GM12878 (cell line): ENCODE measurements at regions not wholly inside any gene's neighbourhood (a gene's known extent, or its start where the extent isn't known, plus 50 kb on each side); places are given as distances from the start of the nearest gene placed in this dataset.

Experiments used
- CUX1 ChIP-seq: IDR thresholded peaks from 2 replicates; pipeline ENCODE4 v1.6.1; 2012; ENCODE audit warnings: improper control_type of control experiment, low read depth, low read length; ENCODE audit not compliant: insufficient replicate concordance
- DPF2 ChIP-seq: fragments of 450-650 bp; IDR thresholded peaks from 2 replicates; pipeline ENCODE4 v1.6.1; 2017; ENCODE audit warnings: mild to moderate bottlenecking
- ETV6 ChIP-seq, 2 experiments: fragments of 450-650 bp in 1 of 2; IDR thresholded peaks in 1 of 2; conservative IDR thresholded peaks in 1 of 2; 2 replicates each; pipeline ENCODE4 v1.6.1; 2014; ENCODE audit warnings: antibody characterized with exemption in 1 of 2, borderline replicate concordance in 1 of 2, low read depth in 1 of 2, mild to moderate bottlenecking in 1 of 2, moderate library complexity in 1 of 2
- GABPA ChIP-seq: IDR thresholded peaks from 2 replicates; pipeline ENCODE4 v1.6.1; 2014; ENCODE audit warnings: antibody characterized with exemption, low read depth, mild to moderate bottlenecking, inconsistent platforms
- IKZF1 ChIP-seq: fragments of 450-650 bp; conservative IDR thresholded peaks from 2 replicates; pipeline ENCODE4 v1.6.1; 2017; ENCODE audit warnings: antibody characterized with exemption, mild to moderate bottlenecking
- IKZF2 ChIP-seq, 2 experiments: fragments of 450-650 bp; IDR thresholded peaks; 2 replicates each; pipeline ENCODE4 v1.6.1; 2017; ENCODE audit warnings: mild to moderate bottlenecking in 2 of 2, moderate library complexity in 2 of 2
- REST ChIP-seq: IDR thresholded peaks from 2 replicates; pipeline ENCODE4 v1.6.1; 2012; ENCODE audit warnings: mild to moderate bottlenecking, low read depth, low read length
- WRNIP1 ChIP-seq: IDR thresholded peaks from 2 replicates; pipeline ENCODE4 v1.6.1; 2011; ENCODE audit warnings: low read depth, low read length, improper control_type of control experiment, borderline replicate concordance
- ZNF384 ChIP-seq: IDR thresholded peaks from 2 replicates; pipeline ENCODE4 v1.6.1; 2012; ENCODE audit warnings: low read depth, mild to moderate bottlenecking, low read length, improper control_type of control experiment, borderline replicate concordance
- TF ChIP-seq, protein P1 (sequence below): fragments of 450-650 bp; IDR thresholded peaks from 2 replicates; pipeline ENCODE4 v1.6.1; 2017; ENCODE audit warnings: mild to moderate bottlenecking, moderate library complexity

- TF ChIP-seq, protein P1, sequence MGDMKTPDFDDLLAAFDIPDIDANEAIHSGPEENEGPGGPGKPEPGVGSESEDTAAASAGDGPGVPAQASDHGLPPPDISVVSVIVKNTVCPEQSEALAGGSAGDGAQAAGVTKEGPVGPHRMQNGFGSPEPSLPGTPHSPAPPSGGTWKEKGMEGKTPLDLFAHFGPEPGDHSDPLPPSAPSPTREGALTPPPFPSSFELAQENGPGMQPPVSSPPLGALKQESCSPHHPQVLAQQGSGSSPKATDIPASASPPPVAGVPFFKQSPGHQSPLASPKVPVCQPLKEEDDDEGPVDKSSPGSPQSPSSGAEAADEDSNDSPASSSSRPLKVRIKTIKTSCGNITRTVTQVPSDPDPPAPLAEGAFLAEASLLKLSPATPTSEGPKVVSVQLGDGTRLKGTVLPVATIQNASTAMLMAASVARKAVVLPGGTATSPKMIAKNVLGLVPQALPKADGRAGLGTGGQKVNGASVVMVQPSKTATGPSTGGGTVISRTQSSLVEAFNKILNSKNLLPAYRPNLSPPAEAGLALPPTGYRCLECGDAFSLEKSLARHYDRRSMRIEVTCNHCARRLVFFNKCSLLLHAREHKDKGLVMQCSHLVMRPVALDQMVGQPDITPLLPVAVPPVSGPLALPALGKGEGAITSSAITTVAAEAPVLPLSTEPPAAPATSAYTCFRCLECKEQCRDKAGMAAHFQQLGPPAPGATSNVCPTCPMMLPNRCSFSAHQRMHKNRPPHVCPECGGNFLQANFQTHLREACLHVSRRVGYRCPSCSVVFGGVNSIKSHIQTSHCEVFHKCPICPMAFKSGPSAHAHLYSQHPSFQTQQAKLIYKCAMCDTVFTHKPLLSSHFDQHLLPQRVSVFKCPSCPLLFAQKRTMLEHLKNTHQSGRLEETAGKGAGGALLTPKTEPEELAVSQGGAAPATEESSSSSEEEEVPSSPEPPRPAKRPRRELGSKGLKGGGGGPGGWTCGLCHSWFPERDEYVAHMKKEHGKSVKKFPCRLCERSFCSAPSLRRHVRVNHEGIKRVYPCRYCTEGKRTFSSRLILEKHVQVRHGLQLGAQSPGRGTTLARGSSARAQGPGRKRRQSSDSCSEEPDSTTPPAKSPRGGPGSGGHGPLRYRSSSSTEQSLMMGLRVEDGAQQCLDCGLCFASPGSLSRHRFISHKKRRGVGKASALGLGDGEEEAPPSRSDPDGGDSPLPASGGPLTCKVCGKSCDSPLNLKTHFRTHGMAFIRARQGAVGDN: no peak
- TF ChIP-seq IKZF1: peak; percentile 60; the same call in 1 of the 2 replicates
- peak; percentile 98 for TF ChIP-seq CUX1
- TF ChIP-seq IKZF2 (IDR thresholded peaks at IDR 0.05): peak; percentile 74 to 84; a peak in 3 of 4 replicates
- TF ChIP-seq DPF2: peak; percentile 89; the same call in 1 of the 2 replicates
- TF ChIP-seq ETV6 (conservative IDR thresholded peaks at IDR 0.05 in 1 of 2, IDR thresholded peaks at IDR 0.05 in 1 of 2; ENCODE audit: borderline replicate concordance in 1 of 2, low read depth in 1 of 2): no peak
- no peak for TF ChIP-seq WRNIP1
- no peak for TF ChIP-seq REST
- TF ChIP-seq ZNF384: no peak
- 0 out of 2 replicates have a peak, but pooled peaks have one; percentile 13 for TF ChIP-seq GABPA
Observed at GRCh38 chr2:138267161-138267901, 234.2 kb upstream of the SPOPL start (continued).
